Activated naive CD8-positive, alpha-beta T cell treated with anti-CD3 and anti-CD28 coated beads, Interleukin-2, amount 50 U/mL, for 24 hours (primary cell): ENCODE measurements at regions not wholly inside any gene's neighbourhood (a gene's known extent, or its start where the extent isn't known, plus 50 kb on each side); places are given as distances from the start of the nearest gene placed in this dataset.
"Not testable (repeated sequence)": the region's sequence is repeated elsewhere in the genome, so short reads cannot be mapped to it uniquely, and the experiment has no call there.

Experiments
- ATAC-seq: fragments of 150-1000 bp; cut with Tn5 transposase; one replicate; pipeline ENCODE4 v1.10.0; 2021
- DNase-seq: peaks from one replicate; pipeline ENCODE4 v3.0.0; 2021
- H3K27ac Mint-ChIP-seq: one replicate; pipeline ENCODE4 v1.8.0; 2021; ENCODE audit warnings: mild to moderate bottlenecking, mixed read lengths
- H3K27me3 Mint-ChIP-seq: one replicate; pipeline ENCODE4 v1.8.0; 2021; ENCODE audit warnings: mixed read lengths
- H3K36me3 Mint-ChIP-seq: one replicate; pipeline ENCODE4 v1.8.0; 2021; ENCODE audit warnings: low read depth, mixed read lengths
- H3K4me1 Mint-ChIP-seq: one replicate; pipeline ENCODE4 v1.8.0; 2021; ENCODE audit warnings: mixed read lengths
- H3K4me3 Mint-ChIP-seq: one replicate; pipeline ENCODE4 v1.8.0; 2021; ENCODE audit warnings: mild to moderate bottlenecking, moderate library complexity, mixed read lengths
- H3K9me3 Mint-ChIP-seq: one replicate; pipeline ENCODE4 v1.8.0; 2021; ENCODE audit warnings: mixed read lengths

GRCh38 chr11:81570669-81571068, 1163.0 kb downstream of the FAM181B start:
- no peak for DNase-seq
- Mint-ChIP-seq H3K4me3 (no peak overlapping the region), H3K36me3 (no peaks in the 10 kb centered on the region), H3K27ac (no peak overlapping the region), H3K4me1 (no peaks in the 10 kb centered on the region), H3K9me3 (no peaks in the 10 kb centered on the region), H3K27me3 (no peaks in the 10 kb centered on the region)
- ATAC-seq, result no peak

GRCh38 chr11:81569999-81570398, 1163.7 kb downstream of the FAM181B start:
- H3K27me3 Mint-ChIP-seq, result no peaks in the 10 kb centered on the region
- no peaks in the 10 kb centered on the region for H3K9me3 Mint-ChIP-seq
- no peak overlapping the region for H3K27ac Mint-ChIP-seq
- DNase-seq (no peak), ATAC-seq (no peak)
- no peaks in the 10 kb centered on the region for H3K4me1 Mint-ChIP-seq
- no peaks in the 10 kb centered on the region for H3K36me3 Mint-ChIP-seq
- no peak overlapping the region for H3K4me3 Mint-ChIP-seq

GRCh38 chr11:81568918-81569317, 1164.7 kb downstream of the FAM181B start:
- no peaks in the 10 kb centered on the region for H3K9me3 Mint-ChIP-seq
- DNase-seq (no peak), ATAC-seq (no peak)
- H3K27me3 Mint-ChIP-seq, result no peaks in the 10 kb centered on the region
- H3K4me1 Mint-ChIP-seq, result no peaks in the 10 kb centered on the region
- H3K27ac Mint-ChIP-seq, result no peak overlapping the region
- no peak overlapping the region for H3K4me3 Mint-ChIP-seq
- no peaks in the 10 kb centered on the region for H3K36me3 Mint-ChIP-seq

DNA sequence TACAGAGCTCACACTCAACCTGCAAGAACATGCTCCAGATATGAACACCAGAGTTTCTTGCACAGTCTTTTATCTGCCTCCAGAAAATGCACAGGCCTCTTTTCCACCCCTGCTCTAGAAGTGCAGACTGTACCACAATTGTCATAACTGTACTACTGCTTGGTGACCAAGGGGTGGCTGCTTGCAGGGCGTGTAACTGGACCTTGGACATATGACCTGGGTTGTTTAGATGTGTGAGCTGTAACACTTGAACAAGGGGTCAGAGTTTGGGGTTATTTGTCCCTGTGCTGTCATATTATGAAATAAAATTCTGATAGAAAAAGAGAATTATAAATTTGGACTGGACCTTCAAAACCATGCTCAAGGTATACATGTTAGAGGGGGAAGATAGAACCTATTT, 1185.5 kb downstream of the FAM181B start:
- no peaks in the 10 kb centered on the region for H3K4me1 Mint-ChIP-seq
- no peaks in the 10 kb centered on the region for H3K27me3 Mint-ChIP-seq
- H3K36me3 Mint-ChIP-seq, result no peaks in the 10 kb centered on the region
- no peak for DNase-seq
- ATAC-seq, result no peak
- no peak overlapping the region for H3K4me3 Mint-ChIP-seq
- H3K9me3 Mint-ChIP-seq, result no peaks in the 10 kb centered on the region
- no peak overlapping the region for H3K27ac Mint-ChIP-seq

DNA sequence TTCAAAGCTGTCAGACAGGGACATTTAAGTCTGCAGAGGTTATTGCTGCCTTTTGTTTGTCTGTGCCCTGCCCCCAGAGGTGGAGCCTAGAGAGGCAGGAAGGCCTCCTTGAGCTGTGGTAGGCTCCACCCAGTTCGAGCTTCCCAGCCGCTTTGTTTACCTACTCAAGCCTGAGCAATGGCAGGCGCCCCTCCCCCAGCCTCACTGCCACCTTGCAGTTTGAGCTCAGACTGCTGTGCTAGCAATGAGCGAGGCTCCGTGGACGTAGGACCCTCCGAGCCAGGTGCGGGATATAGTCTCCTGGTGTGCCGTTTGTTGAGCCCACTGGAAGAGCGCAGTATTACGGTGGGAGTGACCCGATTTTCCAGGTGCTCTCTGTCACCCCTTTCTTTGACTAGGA, 1193.9 kb downstream of the FAM181B start:
- H3K36me3 Mint-ChIP-seq, H3K4me1 Mint-ChIP-seq, H3K4me3 Mint-ChIP-seq, H3K27ac Mint-ChIP-seq, H3K27me3 Mint-ChIP-seq, H3K9me3 Mint-ChIP-seq, DNase-seq, ATAC-seq: not testable (repeated sequence)

GRCh38 chr11:81515566-81515965, 1218.1 kb downstream of the FAM181B start:
- no peak overlapping the region for H3K4me3 Mint-ChIP-seq
- no peak overlapping the region for H3K27ac Mint-ChIP-seq
- peaks cover 4% of the 10 kb centered on the region for H3K9me3 Mint-ChIP-seq
- no peak for DNase-seq
- H3K27me3 Mint-ChIP-seq, result no peaks in the 10 kb centered on the region
- no peak for ATAC-seq
- H3K36me3 Mint-ChIP-seq, result no peaks in the 10 kb centered on the region
- no peaks in the 10 kb centered on the region for H3K4me1 Mint-ChIP-seq

GRCh38 chr11:81497202-81497804, 1236.4 kb downstream of the FAM181B start:
- no peaks in the 10 kb centered on the region for H3K9me3 Mint-ChIP-seq
- H3K27ac Mint-ChIP-seq, result no peak overlapping the region
- no peak overlapping the region for H3K4me3 Mint-ChIP-seq
- peak; percentile 3 for DNase-seq
- no peak for ATAC-seq
- no peaks in the 10 kb centered on the region for H3K4me1 Mint-ChIP-seq
- no peaks in the 10 kb centered on the region for H3K36me3 Mint-ChIP-seq
- H3K27me3 Mint-ChIP-seq, result no peaks in the 10 kb centered on the region

GRCh38 chr11:81496601-81497000, 1237.1 kb downstream of the FAM181B start:
- H3K4me3 Mint-ChIP-seq, result no peak overlapping the region
- H3K27ac Mint-ChIP-seq, result no peak overlapping the region
- H3K9me3 Mint-ChIP-seq, result no peaks in the 10 kb centered on the region
- H3K27me3 Mint-ChIP-seq, result no peaks in the 10 kb centered on the region
- ATAC-seq (no peak), DNase-seq (no peak)
- H3K4me1 Mint-ChIP-seq, result no peaks in the 10 kb centered on the region
- H3K36me3 Mint-ChIP-seq, result no peaks in the 10 kb centered on the region

GRCh38 chr11:81495699-81496292, 1237.9 kb downstream of the FAM181B start:
- DNase-seq (no peak), ATAC-seq (no peak)
- Mint-ChIP-seq H3K36me3 (no peaks in the 10 kb centered on the region), H3K4me3 (no peak overlapping the region), H3K27me3 (no peaks in the 10 kb centered on the region), H3K9me3 (no peaks in the 10 kb centered on the region), H3K27ac (no peak overlapping the region), H3K4me1 (no peaks in the 10 kb centered on the region)

GRCh38 chr11:81494431-81494830, 1239.2 kb downstream of the FAM181B start:
- ATAC-seq (no peak), DNase-seq (no peak)
- Mint-ChIP-seq H3K4me3 (no peak overlapping the region), H3K4me1 (no peaks in the 10 kb centered on the region), H3K36me3 (no peaks in the 10 kb centered on the region), H3K27me3 (no peaks in the 10 kb centered on the region), H3K27ac (no peak overlapping the region), H3K9me3 (no peaks in the 10 kb centered on the region)

GRCh38 chr11:81492923-81493445, 1240.7 kb downstream of the FAM181B start:
- DNase-seq (no peak), ATAC-seq (no peak)
- H3K4me3 Mint-ChIP-seq, result no peak overlapping the region
- no peaks in the 10 kb centered on the region for H3K9me3 Mint-ChIP-seq
- H3K27me3 Mint-ChIP-seq, result no peaks in the 10 kb centered on the region
- no peaks in the 10 kb centered on the region for H3K36me3 Mint-ChIP-seq
- no peaks in the 10 kb centered on the region for H3K4me1 Mint-ChIP-seq
- no peak overlapping the region for H3K27ac Mint-ChIP-seq

DNA sequence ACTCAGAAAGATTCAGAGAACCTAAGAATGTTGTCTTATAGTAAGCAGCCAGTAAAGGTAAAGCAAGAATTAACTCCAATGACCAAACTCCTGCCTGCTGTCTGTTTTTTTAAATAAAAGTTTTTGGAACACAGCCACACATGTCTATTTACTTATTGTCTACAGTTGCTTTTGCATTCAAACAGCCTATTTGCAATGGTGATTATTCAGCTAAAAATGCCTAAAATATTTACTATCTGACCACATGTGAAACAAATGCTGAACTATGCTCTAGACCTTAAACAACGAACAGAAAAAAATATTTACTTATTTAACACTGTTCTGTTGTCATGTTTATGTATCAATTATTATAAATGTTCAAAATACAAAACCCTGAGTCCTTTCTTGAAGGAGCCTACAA, 1246.6 kb downstream of the FAM181B start:
- DNase-seq, result no peak
- ATAC-seq, result no peak
- no peaks in the 10 kb centered on the region for H3K36me3 Mint-ChIP-seq
- no peaks in the 10 kb centered on the region for H3K4me1 Mint-ChIP-seq
- no peak overlapping the region for H3K27ac Mint-ChIP-seq
- H3K9me3 Mint-ChIP-seq, result no peaks in the 10 kb centered on the region
- H3K4me3 Mint-ChIP-seq, result no peak overlapping the region
- H3K27me3 Mint-ChIP-seq, result no peaks in the 10 kb centered on the region

DNA sequence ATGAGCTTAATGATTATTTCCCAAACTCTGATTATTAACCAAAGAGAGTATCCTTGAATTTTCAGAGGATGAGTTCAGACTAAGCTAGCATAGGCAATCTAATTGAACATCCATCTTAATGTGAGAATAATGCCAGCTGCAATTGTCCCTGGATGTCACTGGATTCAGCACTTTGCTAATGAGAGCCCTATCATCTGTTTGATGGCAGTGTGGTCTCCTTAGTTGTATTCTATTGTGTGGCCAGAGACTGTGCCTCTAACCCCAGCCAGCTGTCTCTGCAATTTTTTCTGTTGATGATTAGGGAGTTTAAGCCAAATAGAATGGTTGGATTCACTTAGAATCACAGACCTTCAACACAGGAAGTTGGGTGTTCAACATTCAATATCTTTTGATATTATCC, 1249.5 kb downstream of the FAM181B start:
- H3K27ac Mint-ChIP-seq, result no peak overlapping the region
- ATAC-seq, result no peak
- DNase-seq, result no peak
- no peaks in the 10 kb centered on the region for H3K36me3 Mint-ChIP-seq
- no peaks in the 10 kb centered on the region for H3K27me3 Mint-ChIP-seq
- H3K4me3 Mint-ChIP-seq, result no peak overlapping the region
- no peaks in the 10 kb centered on the region for H3K4me1 Mint-ChIP-seq
- H3K9me3 Mint-ChIP-seq, result no peaks in the 10 kb centered on the region

DNA sequence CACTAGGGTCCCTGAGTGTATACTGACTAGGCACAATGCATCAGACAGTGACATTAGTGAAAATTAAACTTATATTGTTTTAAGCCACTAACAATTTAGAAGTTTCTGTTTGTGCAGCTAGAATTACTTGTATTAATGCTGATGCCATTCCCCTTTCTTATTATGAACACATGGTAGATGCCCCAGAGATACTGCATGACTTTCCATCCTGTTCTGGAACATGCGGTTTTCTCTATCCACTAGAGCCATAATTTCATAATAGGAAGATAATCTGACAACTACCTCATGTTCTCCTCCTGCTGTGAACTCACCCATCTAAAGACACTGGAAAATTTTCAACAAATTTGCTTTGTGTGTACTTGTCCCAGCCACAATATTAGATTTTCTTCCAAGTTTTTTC, 1256.4 kb downstream of the FAM181B start:
- no peaks in the 10 kb centered on the region for H3K36me3 Mint-ChIP-seq
- H3K27ac Mint-ChIP-seq, result no peak overlapping the region
- DNase-seq (no peak), ATAC-seq (no peak)
- H3K4me3 Mint-ChIP-seq, result no peak overlapping the region
- H3K27me3 Mint-ChIP-seq, result no peaks in the 10 kb centered on the region
- H3K4me1 Mint-ChIP-seq, result no peaks in the 10 kb centered on the region
- no peaks in the 10 kb centered on the region for H3K9me3 Mint-ChIP-seq

DNA sequence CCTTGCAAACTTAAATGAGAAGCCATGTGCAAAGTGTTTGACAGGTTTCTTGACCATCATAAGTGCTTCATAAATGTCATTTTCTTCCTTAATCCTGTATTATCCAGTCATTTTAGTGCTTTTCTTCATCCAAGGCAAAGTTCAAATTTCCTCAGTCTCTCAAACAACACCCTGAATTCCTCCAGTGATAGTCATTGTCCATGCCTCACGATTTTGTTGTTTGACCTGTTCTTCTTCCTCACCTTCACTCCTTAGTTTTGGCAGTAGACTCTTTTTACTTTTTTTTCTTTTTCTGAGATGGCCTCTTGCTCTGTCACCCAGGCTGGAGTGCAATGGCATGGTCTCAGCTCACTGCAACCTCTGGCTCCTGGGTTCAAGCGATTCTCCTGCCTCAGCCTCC, 1257.3 kb downstream of the FAM181B start:
- Mint-ChIP-seq H3K27me3 (no peaks in the 10 kb centered on the region), H3K9me3 (no peaks in the 10 kb centered on the region), H3K4me1 (no peaks in the 10 kb centered on the region), H3K4me3 (no peak overlapping the region), H3K36me3 (no peaks in the 10 kb centered on the region), H3K27ac (no peak overlapping the region)
- DNase-seq, result no peak
- ATAC-seq, result no peak

GRCh38 chr11:81472646-81473045, 1261.0 kb downstream of the FAM181B start:
- H3K27me3 Mint-ChIP-seq, result no peaks in the 10 kb centered on the region
- H3K4me1 Mint-ChIP-seq, result no peaks in the 10 kb centered on the region
- DNase-seq (no peak), ATAC-seq (no peak)
- no peak overlapping the region for H3K27ac Mint-ChIP-seq
- H3K4me3 Mint-ChIP-seq, result no peak overlapping the region
- H3K9me3 Mint-ChIP-seq, result peaks cover 4% of the 10 kb centered on the region
- no peaks in the 10 kb centered on the region for H3K36me3 Mint-ChIP-seq
